K562 (cell line): ENCODE measurements at regions not wholly inside any gene's neighbourhood (a gene's known extent, or its start where the extent isn't known, plus 50 kb on each side); places are given as distances from the start of the nearest gene placed in this dataset.

Source experiments
- ATAC-seq: fragments of 200-7000 bp; cut with Tn5 transposase; 3 replicates; pipeline ENCODE4 v1.9.1; 2020; ENCODE audit warnings: moderate library complexity
- BruUV-seq: library from RNA; stranded (reverse); fragments of 400-500 nt; replicated peaks from 2 replicates; lab custom pipeline; 2021; lab: Mats Ljungman, UMichigan
- CTCF ChIA-PET: fragments of 300-600 bp; formaldehyde crosslinking; extraction: SDS; loops from one replicate; lab custom pipeline; 2021; ENCODE audit warnings: low intra/inter-chr PET ratio; lab: Yijun Ruan, JAX
- POLR2A ChIA-PET: fragments of 300-600, 350-650 bp; sonication (Branson Sonifier 250); formaldehyde crosslinking; extraction: SDS; loops from one replicate; lab custom pipeline; 2021; ENCODE audit warnings: antibody characterized with exemption, inconsistent platforms; lab: Yijun Ruan, JAX
- DNase-seq, 4 experiments: peaks; one replicate each; pipeline versions ENCODE4 v3.0.0 to v3.0.0-alpha.2; 2011 to 2018; ENCODE audit warnings: low spot score in 3 of 4, mixed read lengths in 3 of 4; ENCODE audit errors: extremely low read depth in 1 of 4
- FAIRE-seq: peaks from 2 replicates; lab custom pipeline; 2011; peaks lifted over from hg19 to GRCh38; lab: Jason Lieb, UNC
- H2AFZ ChIP-seq: 2 replicates; pipeline ENCODE4 v1.6.0; 2011; ENCODE audit warnings: low read depth, low read length, control low read depth, inconsistent platforms
- H3K27ac ChIP-seq: fragments of 200-600 bp; 3 replicates; pipeline ENCODE4 v1.8.0; 2011; ENCODE audit warnings: low read depth, mild to moderate bottlenecking, control low read depth, inconsistent platforms, low read length, moderate library complexity, mixed read lengths; ENCODE audit errors: extremely low read depth
- H3K27me3 ChIP-seq, 2 experiments: fragments of 300-600 bp in 1 of 2; 2 replicates in 1 of 2; 3 replicates in 1 of 2; pipeline versions ENCODE4 v1.6.0 to v1.8.0; 2011; ENCODE audit warnings: inconsistent platforms in 2 of 2, low read length in 2 of 2, mild to moderate bottlenecking in 1 of 2, mixed read lengths in 1 of 2, moderate library complexity in 1 of 2; ENCODE audit not compliant: control insufficient read depth in 2 of 2, insufficient read depth in 2 of 2
- H3K36me3 ChIP-seq: fragments of 300-600 bp; 3 replicates; pipeline ENCODE4 v1.8.0; 2011; ENCODE audit warnings: mild to moderate bottlenecking, low read length, inconsistent platforms; ENCODE audit not compliant: control insufficient read depth, insufficient read depth
- H3K4me1 ChIP-seq, 2 experiments: fragments of 200-600 bp in 1 of 2; replicated peaks in 1 of 2; 2 replicates in 1 of 2; 3 replicates in 1 of 2; pipeline versions ENCODE4 v1.5.1 to v1.8.0; 2011; ENCODE audit warnings: inconsistent platforms in 2 of 2, low read length in 2 of 2, mild to moderate bottlenecking in 1 of 2, mixed read lengths in 1 of 2, moderate library complexity in 1 of 2; ENCODE audit not compliant: control insufficient read depth in 2 of 2, insufficient read depth in 2 of 2
- H3K4me2 ChIP-seq: 2 replicates; pipeline ENCODE4 v1.6.1; 2011; ENCODE audit warnings: low read length, control low read depth, inconsistent platforms, mixed read lengths; ENCODE audit not compliant: insufficient read depth
- H3K4me3 ChIP-seq: fragments of 200-600 bp; sonication (generic), shearing (Covaris generic); 2 replicates; pipeline ENCODE4 v1.5.1; 2016; ENCODE audit warnings: control low read depth, inconsistent platforms
- H3K79me2 ChIP-seq: fragments of 200-600 bp; 3 replicates; pipeline ENCODE4 v1.8.0; 2011; ENCODE audit warnings: low read length, inconsistent platforms; ENCODE audit not compliant: control insufficient read depth, insufficient read depth
- H3K9ac ChIP-seq, 2 experiments: 2 replicates each; pipeline versions ENCODE4 v1.6.0 to v1.6.1; 2011; ENCODE audit warnings: low read depth in 2 of 2, low read length in 2 of 2, control low read depth in 1 of 2, inconsistent platforms in 1 of 2, mild to moderate bottlenecking in 1 of 2, mixed read lengths in 1 of 2; ENCODE audit not compliant: insufficient read depth in 1 of 2
- H3K9me1 ChIP-seq: one replicate; pipeline ENCODE4 v1.6.0; 2011; ENCODE audit warnings: inconsistent platforms, mild to moderate bottlenecking, low read length, moderate library complexity; ENCODE audit not compliant: control insufficient read depth, insufficient read depth
- H3K9me3 ChIP-seq: replicated peaks from 2 replicates; pipeline ENCODE4 v1.5.1; 2011; ENCODE audit warnings: low read depth, low read length, inconsistent platforms; ENCODE audit not compliant: control insufficient read depth, insufficient read depth
- H4K20me1 ChIP-seq: replicated peaks from 2 replicates; pipeline ENCODE4 v1.6.1; 2011; ENCODE audit warnings: low read length, inconsistent platforms, mixed read lengths; ENCODE audit not compliant: control insufficient read depth, insufficient read depth
- CBX2 ChIP-seq: fragments of 200-600 bp; sonication (generic); IDR thresholded peaks from one replicate; pipeline ENCODE4 v1.6.1; 2012; ENCODE audit warnings: mild to moderate bottlenecking, low read length, inconsistent platforms; ENCODE audit not compliant: insufficient read depth, poor library complexity, severe bottlenecking
- ETV5 ChIP-seq: sonication (generic); formaldehyde crosslinking; IDR thresholded peaks from 2 replicates; pipeline ENCODE4 v1.4.0; 2020; ENCODE audit warnings: low read depth, mild to moderate bottlenecking, missing genetic modification reagents
- ETV6 ChIP-seq, 3 experiments: fragments of 150-350 bp in 1 of 3; sonication (generic) in 1 of 3; formaldehyde crosslinking in 1 of 3; IDR thresholded peaks; 2 replicates each; pipeline versions ENCODE4 v1.6.1 to v1.8.0; 2014 to 2022; ENCODE audit warnings: borderline replicate concordance in 2 of 3, low read depth in 2 of 3, antibody characterized with exemption in 1 of 3, low read length in 1 of 3, mild to moderate bottlenecking in 1 of 3, missing genetic modification reagents in 1 of 3
- HNRNPK ChIP-seq: fragments of 200-400 bp; formaldehyde crosslinking; IDR thresholded peaks from one replicate; pipeline ENCODE4 v1.6.1; 2018; ENCODE audit warnings: mild to moderate bottlenecking, low read depth, low read length; ENCODE audit not compliant: poor library complexity, severe bottlenecking
- MEF2A ChIP-seq: IDR thresholded peaks from 2 replicates; pipeline ENCODE4 v1.6.1; 2011; ENCODE audit warnings: low read depth, mild to moderate bottlenecking, low read length, moderate library complexity; ENCODE audit not compliant: control insufficient read depth
- NEUROD1 ChIP-seq: fragments of 150-350 bp; IDR thresholded peaks from 2 replicates; pipeline ENCODE4 v1.6.1; 2014; ENCODE audit warnings: borderline replicate concordance, low read length, low read depth; ENCODE audit not compliant: partially characterized antibody
- NFATC3 ChIP-seq: fragments of 450-650 bp; IDR thresholded peaks from 2 replicates; pipeline ENCODE4 v1.6.1; 2017; ENCODE audit warnings: mild to moderate bottlenecking
- TEAD2 ChIP-seq: fragments of 450-650 bp; IDR thresholded peaks from 2 replicates; pipeline ENCODE4 v1.6.1; 2016; ENCODE audit warnings: missing genetic modification characterization, control low read depth, missing compliant biosample characterization
- XRCC3 ChIP-seq: fragments of 450-650 bp; IDR thresholded peaks from 2 replicates; pipeline ENCODE4 v1.6.1; 2017; ENCODE audit warnings: mild to moderate bottlenecking, moderate library complexity
- ZNF75A ChIP-seq: fragments of 450-650 bp; formaldehyde crosslinking; IDR thresholded peaks from 2 replicates; pipeline ENCODE4 v1.4.0; 2020; ENCODE audit warnings: mild to moderate bottlenecking
- ZNF77 ChIP-seq: fragments of 250-450 bp; sonication (Bioruptor Pico); IDR thresholded peaks from 2 replicates; pipeline ENCODE4 v1.5.0; 2020
- WGBS: fragments of 100-300 bp; shearing (Covaris generic); methylation state at CpG from one replicate; pipeline ENCODE4 v1.1.6; 2016; ENCODE audit warnings: low coverage, mixed read lengths; ENCODE audit not compliant: insufficient coverage; ENCODE audit errors: missing lambda C conversion rate; 5-methylcytosine and 5-hydroxymethylcytosine counted together
- in situ Hi-C: fragments of 300-500 bp; cut with MboI; formaldehyde crosslinking; loops from 4 replicates; pipeline ENCODE4 v1.15.0; 2018; ENCODE audit warnings: inconsistent platforms, mixed read lengths
- intact Hi-C: fragments of 100-400 bp; cut with micrococcal nuclease; formaldehyde crosslinking; loops from 2 replicates; pipeline ENCODE4 v1.14.2; 2022

GRCh38 chr4:149026696-149027095 is 584.5 kb upstream of the NR3C2 start:
- H3K27ac ChIP-seq: no peak overlapping the region
- intact Hi-C loops: no loop called here
- H3K9me1 ChIP-seq: no peaks in the 10 kb centered on the region
- H3K4me2 ChIP-seq: no peak overlapping the region
- ChIA-PET CTCF (no interaction called here), POLR2A (no interaction called here)
- H3K36me3 ChIP-seq: no peaks in the 10 kb centered on the region
- DNase-seq (no peak), ATAC-seq (no peak), FAIRE-seq (no peak)
- H3K79me2 ChIP-seq: no peaks in the 10 kb centered on the region
- H2AFZ ChIP-seq: no peak overlapping the region
- WGBS: 3% methylated on average over 2 of the region's 2 CpGs
- no peaks in the 10 kb centered on the region for H3K4me1 ChIP-seq
- H3K4me3 ChIP-seq: no peak overlapping the region
- no TSS peak for BruUV-seq
- no peaks in the 10 kb centered on the region for H3K27me3 ChIP-seq
- TF ChIP-seq NEUROD1: no peak
- TF ChIP-seq ETV6 (IDR thresholded peaks at IDR 0.05; ENCODE audit: borderline replicate concordance in 1 of 2, low read depth in 2 of 2, low read length in 1 of 2): no peak
- TF ChIP-seq ETV6 (CRISPR knock-in tag; IDR thresholded peaks at IDR 0.05; ENCODE audit: borderline replicate concordance): no peak
- no peak for TF ChIP-seq HNRNPK
- TF ChIP-seq ZNF77 (CRISPR knock-in tag): no peak
- TF ChIP-seq TEAD2: no peak
- no peak for TF ChIP-seq XRCC3
- TF ChIP-seq NFATC3: no peak
- no peak for TF ChIP-seq CBX2
- TF ChIP-seq ZNF75A (CRISPR knock-in tag): no peak
- no peak for TF ChIP-seq ETV5 (CRISPR knock-in tag)
- no peak for TF ChIP-seq MEF2A
- in situ Hi-C loops: no loop called here
- no peaks in the 10 kb centered on the region for H4K20me1 ChIP-seq
- no peaks in the 10 kb centered on the region; the same call in none of the 2 replicates for H3K9me3 ChIP-seq
- no peak overlapping the region for H3K9ac ChIP-seq
